Right ventricle myocardium inferior (tissue), 1 donor: ENCODE measurements at regions not wholly inside any gene's neighbourhood (a gene's known extent, or its start where the extent isn't known, plus 50 kb on each side); places are given as distances from the start of the nearest gene placed in this dataset.

Source experiments
- ATAC-seq: fragments of 200-7000 bp; cut with Tn5 transposase; one replicate; pipeline ENCODE4 v1.9.1; 2020; ENCODE audit warnings: mild to moderate bottlenecking, moderate library complexity
- DNase-seq: peaks from one replicate; pipeline ENCODE4 v3.0.0; 2021; ENCODE audit errors: missing footprints
- intact Hi-C: fragments of 100-400 bp; cut with DNase I; formaldehyde crosslinking; loops from one replicate; pipeline ENCODE4 v1.11.0; 2022
- donor health status: DM: no; HTN: yes; CAD: no; lungs with severe emphysema.

DNA sequence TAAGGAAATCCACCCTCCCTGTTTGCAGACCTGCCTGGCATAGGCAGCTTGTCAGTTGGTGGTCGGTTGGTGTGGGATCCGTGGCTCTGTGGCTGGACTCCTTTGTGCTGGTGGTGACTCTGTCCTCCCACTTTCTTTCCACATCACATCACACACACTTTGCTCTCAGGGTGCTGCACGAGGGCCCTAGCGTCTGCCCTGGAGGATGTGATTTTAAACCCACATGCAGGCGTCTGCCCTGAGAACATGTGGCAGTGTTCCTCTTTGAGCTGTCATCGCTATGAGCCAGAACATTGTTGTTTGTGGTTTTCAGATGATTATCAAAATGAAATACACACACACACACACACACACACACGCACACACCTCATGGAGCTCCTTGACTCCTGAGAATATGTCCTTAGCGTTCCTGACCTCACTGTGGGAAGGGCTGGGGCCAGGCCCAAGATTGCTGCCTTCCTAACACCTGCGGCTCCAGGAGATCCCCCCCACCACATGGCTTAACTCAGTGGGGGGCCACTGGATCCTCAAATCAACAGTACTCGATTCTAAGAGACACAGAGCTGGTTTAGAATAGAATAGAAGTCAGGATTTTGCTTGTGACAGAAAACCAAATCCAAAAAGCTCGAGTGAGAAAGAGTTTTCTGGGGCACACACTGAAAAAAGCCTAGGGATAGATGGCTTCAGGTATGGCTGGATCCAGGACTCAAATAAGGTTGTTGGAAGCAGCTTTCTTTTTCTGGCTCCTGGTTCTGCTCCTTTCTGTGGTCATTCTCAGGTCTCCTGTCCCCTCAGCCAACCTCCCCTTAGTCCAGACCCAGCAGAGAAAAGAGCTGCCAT lies 54.8 kb downstream of the RTP5 start:
- intact Hi-C loops: no loop called here
- ATAC-seq: no peak

DNA sequence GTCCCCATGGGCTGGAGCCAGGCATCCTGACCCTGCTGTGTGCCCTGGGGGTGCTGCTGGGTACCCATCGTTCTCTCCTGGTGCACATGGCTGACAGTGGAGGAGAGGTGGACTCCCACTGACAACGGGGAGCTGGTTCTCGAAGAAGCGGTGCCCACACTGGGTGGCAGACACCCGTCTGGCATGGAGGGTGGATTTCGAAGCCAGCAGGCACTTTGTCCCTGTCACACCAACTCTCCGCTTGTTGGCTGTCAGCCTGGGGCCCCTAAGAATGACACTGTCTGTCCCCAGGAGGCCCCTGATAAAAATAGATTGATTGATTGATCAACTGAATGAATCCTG lies 55.4 kb downstream of the RTP5 start:
- intact Hi-C loops: no loop called here
- ATAC-seq (peak; percentile 16), DNase-seq (no peak)

More for the DNA sequence above, 54.8 kb downstream of the RTP5 start:
- DNase-seq: no peak

DNA sequence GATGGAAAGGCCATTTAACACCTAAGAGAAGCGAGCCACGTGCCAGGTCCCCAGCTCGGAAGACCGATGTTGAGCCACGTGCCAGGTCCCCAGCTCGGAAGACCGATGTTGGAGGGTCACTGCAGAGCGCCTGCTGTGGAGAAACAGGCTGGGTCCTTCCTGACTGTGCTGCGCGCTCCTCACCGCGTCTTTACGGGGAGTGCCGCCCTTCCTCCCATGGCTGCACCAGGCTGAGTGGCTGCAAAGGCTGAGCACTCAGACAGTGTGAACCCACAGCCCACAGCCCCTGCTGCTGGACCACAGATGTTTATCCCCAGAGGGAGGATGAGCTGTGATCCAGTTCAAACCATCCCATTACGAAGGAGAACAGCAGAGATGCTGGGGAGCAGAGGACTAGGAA lies 55.7 kb downstream of the RTP5 start:
- intact Hi-C loops: no loop called here
- ATAC-seq (peak; percentile 20), DNase-seq (no peak)

DNA sequence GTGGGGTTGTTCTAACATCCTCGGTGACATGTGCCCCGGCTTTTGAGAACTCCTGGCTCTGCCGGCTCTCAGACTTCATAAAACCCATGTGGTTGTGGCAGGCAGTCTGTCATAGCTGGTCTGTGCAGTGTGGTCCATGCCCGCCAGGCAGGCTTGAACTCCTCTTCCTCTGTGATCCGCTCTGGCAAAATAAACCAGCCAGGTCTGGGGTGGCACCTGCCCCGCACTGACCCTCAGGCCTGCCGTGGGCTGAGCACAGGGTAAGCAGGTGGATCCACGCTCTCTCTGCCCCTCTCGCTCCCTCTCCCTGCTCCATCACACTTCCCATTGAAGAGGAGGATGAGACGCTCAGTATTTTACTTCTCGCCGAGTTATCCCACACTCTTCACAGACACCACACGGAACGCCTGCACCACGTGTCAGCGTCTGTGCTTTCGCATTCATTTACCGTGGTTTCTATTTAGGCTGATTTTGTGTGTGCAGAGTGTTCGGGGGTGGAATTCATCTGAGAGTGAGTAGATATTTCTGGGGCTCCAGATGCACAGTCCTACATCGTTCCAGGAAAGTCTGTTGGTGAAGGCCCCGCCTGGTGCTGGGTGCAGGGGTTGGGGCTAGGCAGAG lies 56.4 kb downstream of the RTP5 start:
- ATAC-seq: peak; percentile 23
- intact Hi-C loops: no loop called here
- DNase-seq: no peak

DNA sequence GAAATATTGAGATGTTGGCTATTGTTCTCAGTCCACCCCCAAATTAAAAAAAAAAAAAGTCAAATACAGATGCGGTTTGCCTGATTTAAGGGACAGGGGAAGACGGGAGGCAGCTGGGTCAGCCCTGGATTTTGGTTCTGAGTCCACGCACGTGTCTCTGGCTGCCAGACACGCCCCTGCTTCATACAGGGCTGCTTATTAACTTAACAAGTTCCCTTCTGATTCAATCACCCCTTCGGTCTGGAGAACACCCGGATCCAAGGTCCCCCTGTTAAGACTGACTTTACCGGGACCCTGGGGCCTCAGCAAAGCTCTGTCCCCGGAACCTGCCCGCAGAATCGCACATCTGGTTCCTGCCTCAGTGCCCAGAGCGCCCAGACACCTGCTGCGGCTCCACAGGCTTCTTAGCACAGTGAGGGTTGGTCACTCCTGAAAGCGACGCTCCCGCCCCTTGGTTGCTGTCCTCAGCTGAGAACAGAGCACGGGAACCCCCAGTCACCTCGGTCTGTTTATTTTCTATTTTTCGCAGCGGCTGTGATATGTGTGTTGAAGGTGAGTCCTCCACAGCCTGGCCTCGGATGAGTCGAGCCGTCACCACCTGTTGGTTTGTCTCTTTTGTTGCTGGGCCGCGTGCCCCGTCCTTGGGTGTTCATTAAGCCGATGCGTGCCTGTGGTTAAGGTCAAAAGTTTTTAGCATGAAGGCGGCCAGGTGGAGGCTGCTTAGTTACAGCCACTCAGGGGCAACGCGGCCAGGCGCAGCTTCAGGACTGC lies 57.2 kb downstream of the RTP5 start:
- intact Hi-C loops: no loop called here
- ATAC-seq: no peak
- DNase-seq: no peak

DNA sequence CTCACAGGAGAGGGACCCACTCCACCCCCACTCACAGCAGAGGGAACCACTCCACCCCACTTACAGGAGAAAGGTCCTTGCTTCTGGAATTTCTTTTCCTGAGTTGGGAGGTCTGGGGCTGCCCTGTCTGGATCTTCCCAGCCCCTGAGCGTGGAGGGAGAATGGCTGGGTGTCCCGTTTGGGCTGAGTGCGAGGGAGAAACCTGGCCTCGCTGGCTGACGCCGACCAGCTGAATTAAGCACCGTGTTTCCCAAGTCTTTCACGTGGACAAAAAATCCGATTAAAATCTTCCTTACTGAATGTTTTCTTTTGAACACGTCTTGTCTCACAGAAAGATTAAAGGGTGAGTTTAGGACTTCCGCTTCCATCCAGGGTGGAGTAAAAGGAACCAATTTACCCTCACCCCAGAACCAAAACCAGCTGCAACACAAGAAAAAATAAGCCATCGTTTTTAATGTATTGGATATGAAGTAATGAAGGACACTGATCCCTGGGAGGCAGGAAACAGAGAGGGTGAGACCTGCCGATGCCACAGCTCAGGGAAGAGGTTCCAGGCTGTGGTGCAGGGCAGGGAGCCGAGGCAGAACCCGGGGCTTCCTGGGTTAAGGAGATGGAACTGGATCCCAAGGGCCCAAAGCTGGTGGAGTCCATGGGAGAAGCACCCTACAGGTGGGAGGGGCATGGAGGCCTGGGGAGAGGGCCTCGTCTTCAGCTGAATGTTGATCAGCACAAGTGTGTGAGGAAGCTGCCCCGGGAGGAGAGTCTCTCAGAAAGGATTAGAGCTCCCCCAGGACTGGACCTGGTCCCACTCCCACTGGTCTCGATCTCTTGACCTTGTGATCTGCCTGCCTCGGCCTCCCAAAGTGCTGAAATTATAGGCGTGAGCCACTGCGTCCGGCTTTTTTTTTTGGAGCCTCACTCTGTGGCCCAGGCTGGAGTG lies 60.3 kb downstream of the RTP5 start:
- DNase-seq: no peak
- ATAC-seq: no peak
- intact Hi-C loops: no loop called here

DNA sequence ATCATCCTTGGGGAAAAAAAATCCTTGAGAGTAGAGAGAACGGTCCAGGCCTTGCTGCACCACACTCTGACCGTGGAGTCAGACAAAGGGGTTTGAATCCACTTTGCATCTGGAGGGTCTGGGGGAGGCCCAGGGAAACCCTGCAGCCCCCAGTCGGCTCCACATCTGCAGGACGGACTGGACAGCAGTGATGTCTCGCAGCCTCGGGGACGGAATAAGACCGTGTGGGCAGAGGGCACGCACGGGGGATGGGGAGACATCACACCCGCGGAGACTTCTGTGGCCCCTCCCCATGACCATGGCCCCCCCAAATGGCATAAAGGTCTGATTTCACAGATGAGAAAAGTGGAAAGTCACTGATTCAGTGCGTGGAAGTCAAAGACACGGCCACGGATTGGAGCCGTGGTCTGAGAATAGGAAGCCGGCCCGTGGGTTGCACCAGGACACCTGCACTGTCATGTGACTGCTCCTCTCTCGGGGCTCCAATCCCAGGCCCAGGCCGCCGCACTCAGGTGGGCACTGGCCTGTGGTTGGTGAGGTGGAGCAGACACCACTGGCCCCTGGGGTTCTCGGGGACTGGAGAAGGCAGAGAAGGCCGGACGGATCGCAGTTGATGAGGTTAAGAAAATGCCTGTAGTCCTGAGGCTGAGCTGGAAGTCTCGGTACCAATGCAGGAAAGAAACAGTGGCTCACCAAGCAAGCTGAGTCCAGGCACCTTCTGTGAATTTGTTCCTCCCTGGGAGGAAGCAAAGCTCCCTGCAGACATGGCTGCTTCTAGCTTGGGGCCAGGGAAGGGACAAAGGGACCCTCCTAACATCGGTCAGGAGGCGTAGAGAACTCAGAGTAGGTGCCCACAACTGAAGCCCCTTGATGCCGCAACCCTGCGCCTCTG lies 61.8 kb downstream of the RTP5 start:
- DNase-seq: no peak
- peak; percentile 8 for ATAC-seq
- intact Hi-C loops: no loop called here

DNA sequence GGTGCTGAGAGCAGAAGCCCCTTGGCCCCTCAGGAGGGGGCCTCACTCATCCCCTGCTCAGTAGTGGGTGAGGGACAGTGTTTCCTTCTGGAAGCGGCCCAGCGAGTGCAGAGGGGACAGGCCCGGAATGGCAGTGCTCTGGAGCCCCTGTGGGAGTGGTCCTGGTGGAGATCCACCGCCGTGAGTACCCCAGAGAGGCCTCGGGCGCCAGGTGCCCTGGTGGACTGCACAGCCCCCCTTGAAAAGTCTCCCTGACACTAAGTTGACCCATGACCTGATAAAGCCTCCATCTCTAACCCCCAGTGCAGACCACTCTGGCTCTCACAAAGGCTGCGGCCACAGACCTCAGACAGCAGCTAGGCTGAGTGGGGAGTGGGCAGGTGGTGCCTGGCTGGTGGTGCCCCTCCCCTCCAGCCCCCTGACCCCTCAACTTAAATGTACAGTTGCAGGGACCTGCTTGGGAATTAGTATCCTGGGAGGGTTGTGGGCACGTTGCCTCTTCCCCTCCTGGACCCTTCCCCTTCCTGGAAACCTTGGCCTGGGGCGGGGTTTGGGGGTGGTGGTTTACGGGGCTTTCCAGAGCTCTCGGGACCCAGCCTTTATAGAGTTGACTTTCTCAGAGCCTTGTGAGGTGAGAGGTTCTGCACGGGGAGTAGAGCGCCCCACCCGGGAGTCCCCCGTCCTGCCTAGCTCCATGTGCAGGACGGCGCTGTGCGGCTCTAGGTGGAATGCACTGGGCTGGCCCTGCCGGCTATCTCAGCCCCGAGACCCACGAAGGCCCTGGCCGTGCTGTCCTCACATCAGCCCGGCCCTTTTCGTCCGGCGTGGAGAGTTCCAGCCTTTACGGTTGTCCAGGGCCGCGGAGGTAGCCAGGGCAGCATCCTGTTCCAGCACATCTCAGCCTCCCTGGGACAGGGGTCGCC lies 62.7 kb downstream of the RTP5 start:
- intact Hi-C loops: no loop called here
- DNase-seq (no peak), ATAC-seq (peak; percentile 34)

DNA sequence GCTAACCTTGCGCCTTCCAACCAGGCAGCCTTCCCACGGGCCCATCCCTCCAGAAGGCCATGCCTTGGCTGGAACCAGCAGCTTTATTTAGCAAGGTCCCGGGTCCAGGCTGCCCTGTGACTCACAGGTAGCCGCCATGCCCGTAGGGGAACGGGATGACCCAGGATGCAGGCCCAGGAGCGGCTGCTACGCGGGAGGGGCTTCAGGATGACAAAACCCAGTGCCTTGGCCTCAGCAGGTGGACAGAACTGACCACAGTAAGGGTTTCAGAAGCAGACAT lies 63.3 kb downstream of the RTP5 start:
- intact Hi-C loops: no loop called here
- ATAC-seq: peak; percentile 16

DNA sequence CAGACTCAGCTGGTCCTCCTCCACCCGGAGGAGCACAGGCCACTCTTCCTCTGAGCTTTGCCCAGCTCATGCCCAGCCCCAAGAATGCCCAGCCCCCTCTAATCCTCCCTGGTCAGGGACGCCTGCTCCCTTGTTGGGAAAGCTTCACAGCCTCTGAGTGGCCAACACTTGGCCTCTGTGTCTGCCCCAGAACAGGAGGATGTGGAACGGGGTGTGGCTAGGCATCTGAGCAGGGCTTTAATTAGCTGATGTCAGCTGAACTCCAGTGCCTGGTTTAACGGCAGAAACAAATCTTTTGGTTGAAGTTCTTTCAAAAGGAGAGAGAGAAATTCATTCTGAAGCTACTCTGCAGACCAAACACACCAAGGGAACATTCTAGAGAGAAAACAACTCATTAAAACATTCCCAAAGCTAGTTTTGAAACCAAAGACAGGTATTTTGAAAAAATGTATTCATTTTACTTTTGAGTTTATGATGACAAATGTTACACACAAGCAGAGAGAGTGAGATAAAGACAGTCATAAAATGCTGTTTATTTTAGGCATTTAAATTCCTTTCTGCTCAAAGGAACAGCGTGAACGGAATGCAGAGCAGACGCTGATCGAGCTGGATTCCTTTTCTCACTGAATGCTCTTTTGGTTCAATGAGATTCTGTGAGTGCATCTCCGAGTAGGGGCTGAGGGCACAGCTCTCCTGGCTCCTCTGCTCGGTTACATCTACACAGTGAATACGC lies 63.8 kb downstream of the RTP5 start:
- intact Hi-C loops: no loop called here
- ATAC-seq: peak; percentile 28
- no peak for DNase-seq

More for the DNA sequence above, 63.3 kb downstream of the RTP5 start:
- no peak for DNase-seq

DNA sequence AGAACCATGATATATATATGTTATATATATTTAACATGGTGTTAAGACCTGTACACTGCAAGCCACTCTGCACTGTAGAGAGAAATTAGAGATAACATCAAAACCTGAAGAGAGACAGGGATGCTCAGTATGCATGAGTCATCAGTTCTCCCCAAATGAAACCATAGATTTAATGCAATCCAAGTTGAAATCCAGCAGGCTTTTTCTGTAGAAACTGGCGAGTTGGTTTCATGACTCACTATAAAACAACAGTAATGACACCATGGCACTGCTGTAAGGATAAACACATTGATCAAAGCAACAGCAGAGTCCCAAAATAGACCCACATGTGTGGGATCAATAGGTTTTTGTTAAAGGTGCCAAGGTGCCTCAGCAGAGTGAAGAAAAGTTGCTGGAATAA lies 65.8 kb downstream of the RTP5 start:
- no peak for ATAC-seq
- intact Hi-C loops: no loop called here
- no peak for DNase-seq

DNA sequence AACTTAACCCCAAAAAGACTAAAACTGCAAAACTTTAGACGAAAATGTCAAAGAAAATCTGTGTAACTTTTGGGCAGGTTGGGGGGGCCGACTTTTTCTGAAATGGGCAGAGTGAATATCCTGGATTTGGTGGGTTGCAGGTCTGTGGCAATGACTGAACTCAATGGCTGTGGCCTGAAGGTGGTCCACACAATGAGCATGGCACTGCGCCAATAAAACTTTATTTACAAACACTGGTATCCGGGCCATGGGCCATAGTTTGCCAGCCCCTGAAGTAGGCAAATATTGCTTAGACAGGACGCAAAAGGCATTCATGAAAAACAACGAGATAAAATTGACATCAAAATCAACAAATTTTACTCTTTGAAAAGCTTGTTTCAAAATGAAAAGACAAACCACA lies 66.2 kb downstream of the RTP5 start:
- intact Hi-C loops: no loop called here
- ATAC-seq (no peak), DNase-seq (no peak)

DNA sequence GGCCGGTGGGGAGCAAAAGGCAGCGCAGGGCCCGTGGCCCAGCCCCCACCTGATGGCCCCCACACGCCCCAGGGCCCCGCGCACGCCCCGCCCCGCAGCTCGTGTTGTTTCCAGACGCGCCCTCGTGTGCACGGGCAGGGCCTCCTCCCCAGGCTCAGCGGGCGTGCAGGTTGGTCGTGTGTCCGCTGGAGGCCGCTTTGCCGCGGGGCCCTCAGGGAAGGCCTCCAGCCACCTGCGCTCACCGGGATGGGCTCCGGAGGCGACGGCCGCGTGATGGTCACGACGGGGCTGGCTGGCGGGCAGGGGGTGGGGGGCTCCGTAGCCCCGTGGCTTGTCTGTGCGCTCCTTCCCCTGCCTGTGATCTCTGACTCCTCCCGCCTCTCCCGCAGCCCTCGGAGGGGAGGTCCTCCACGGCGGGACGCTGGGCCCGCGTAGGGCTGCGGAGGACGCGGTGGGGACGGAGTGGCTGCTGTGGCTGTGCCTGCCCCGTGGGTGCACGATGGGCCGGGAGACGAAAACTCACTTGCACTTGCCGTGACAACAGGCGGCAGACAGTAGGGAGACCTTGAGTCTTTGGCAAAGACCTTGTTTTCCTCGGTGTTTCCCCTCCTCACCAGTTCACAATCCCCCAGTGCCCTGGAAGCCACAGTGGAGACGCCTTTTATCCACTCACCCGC lies 67.1 kb downstream of the RTP5 start:
- intact Hi-C loops: no loop called here
- ATAC-seq: no peak
- no peak for DNase-seq

DNA sequence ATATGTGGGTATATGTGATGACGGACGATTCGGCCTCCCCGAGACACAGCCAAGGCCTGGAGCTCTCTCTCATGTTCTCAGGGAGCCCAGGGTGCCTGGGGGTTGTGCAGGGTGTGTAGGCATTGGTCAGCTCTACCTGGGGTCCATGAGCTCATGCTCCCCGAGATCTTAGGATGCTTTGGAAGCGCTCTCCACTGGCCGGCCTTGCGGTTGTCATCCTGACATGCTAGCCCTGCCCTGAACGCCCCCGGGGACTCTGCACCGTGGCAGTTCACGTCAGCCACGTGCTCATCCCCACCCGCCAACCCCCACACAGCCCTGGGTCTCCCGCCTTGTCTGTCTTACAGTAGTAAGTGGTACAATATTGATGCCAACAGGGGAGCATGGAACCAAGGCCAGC lies 67.8 kb downstream of the RTP5 start:
- DNase-seq: no peak
- intact Hi-C loops: no loop called here
- ATAC-seq: no peak

DNA sequence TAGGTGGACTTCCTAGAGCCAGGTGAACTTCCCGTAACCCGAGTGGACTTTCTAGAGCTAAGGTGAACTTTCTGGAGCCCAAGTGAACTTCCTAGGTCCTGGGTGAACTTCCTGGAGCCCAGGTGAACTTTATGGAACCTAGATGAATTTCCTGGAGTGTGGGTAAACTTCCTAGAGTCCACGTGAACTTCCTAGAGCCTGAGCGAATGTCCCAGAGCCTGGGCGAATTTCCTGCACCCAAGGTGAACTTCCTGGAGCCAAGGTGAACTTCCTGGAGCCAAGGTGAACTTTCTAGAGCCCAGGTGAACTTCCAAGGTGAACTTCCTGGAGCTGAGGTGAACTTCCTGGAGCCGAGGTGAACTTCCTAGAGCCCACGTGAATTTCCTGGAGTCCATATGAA lies 70.0 kb downstream of the RTP5 start:
- intact Hi-C loops: no loop called here
- no peak for DNase-seq
- ATAC-seq: no peak

DNA sequence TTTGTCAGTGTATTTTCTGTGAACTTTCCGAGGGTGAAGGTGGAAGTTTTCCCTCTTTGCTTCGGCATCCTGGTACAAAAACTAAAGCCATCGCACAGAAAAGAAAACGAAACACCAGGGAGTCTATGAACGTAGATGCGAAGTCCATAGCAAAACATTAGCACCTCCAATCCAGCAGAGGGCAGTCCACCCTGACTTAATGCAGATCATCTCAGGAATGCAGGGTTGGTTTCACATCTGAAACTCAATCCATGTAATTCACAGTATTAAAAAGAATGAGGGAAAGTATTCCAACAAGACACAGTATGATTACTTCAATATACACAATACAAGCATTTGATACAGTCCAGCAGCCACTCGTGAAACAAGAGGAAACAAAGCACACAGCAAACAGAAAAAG lies 70.8 kb downstream of the RTP5 start:
- ATAC-seq: no peak
- intact Hi-C loops: no loop called here
- no peak for DNase-seq
